ENCODE measurements at regions not wholly inside any gene's neighbourhood (a gene's known extent, or its start where the extent isn't known, plus 50 kb on each side); places are given as distances from the start of the nearest gene placed in this dataset.

- TF ChIP-seq ZNF462 (CRISPR knock-in tag; IDR thresholded peaks at IDR 0.05) = no peak
Observed at GRCh38 chr12:4214877-4215228, 58.7 kb upstream of the CCND2 start (continued).

GRCh38 chr12:4213471-4213870, 60.1 kb upstream of the CCND2 start:
- H3K36me3 Mint-ChIP-seq (ENCODE audit: low read depth) = no peaks in the 10 kb centered on the region; the same call in 2 of the 3 replicates
- no peak overlapping the region for H3K4me3 ChIP-seq
- H3K27me3 Mint-ChIP-seq (ENCODE audit: insufficient read depth, low read depth, poor library complexity) = peaks cover 5% of the 10 kb centered on the region
- ATAC-seq = no peak
- H3K4me1 Mint-ChIP-seq = no peaks in the 10 kb centered on the region; the same call in 2 of the 3 replicates
- TF ChIP-seq NANOG (IDR thresholded peaks at IDR 0.05; ENCODE audit: borderline replicate concordance) = no peak
- TF ChIP-seq, protein P1, sequence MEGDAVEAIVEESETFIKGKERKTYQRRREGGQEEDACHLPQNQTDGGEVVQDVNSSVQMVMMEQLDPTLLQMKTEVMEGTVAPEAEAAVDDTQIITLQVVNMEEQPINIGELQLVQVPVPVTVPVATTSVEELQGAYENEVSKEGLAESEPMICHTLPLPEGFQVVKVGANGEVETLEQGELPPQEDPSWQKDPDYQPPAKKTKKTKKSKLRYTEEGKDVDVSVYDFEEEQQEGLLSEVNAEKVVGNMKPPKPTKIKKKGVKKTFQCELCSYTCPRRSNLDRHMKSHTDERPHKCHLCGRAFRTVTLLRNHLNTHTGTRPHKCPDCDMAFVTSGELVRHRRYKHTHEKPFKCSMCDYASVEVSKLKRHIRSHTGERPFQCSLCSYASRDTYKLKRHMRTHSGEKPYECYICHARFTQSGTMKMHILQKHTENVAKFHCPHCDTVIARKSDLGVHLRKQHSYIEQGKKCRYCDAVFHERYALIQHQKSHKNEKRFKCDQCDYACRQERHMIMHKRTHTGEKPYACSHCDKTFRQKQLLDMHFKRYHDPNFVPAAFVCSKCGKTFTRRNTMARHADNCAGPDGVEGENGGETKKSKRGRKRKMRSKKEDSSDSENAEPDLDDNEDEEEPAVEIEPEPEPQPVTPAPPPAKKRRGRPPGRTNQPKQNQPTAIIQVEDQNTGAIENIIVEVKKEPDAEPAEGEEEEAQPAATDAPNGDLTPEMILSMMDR (conservative IDR thresholded peaks at IDR 0.05; ENCODE audit: low read depth in 2 of 2) = no peak
- no peak for TF ChIP-seq POLR2AphosphoS5 (IDR thresholded peaks at IDR 0.05; ENCODE audit: low read depth)
- TF ChIP-seq ZNF114 (CRISPR knock-in tag; IDR thresholded peaks at IDR 0.05) = no peak
- no peak for TF ChIP-seq EZH2phosphoT487 (IDR thresholded peaks at IDR 0.05; ENCODE audit: unreplicated experiment)
- no peak for TF ChIP-seq EZH2 (IDR thresholded peaks at IDR 0.05; ENCODE audit: low read depth, unreplicated experiment)
- no peak overlapping the region for H3K4me3 Mint-ChIP-seq
- H3K27me3 ChIP-seq (ENCODE audit: insufficient read depth) = no peaks in the 10 kb centered on the region
- no peak overlapping the region for H3K4me2 ChIP-seq
- H3F3A ChIP-seq (replicated peaks; ENCODE audit: low read depth) = no peaks in the 10 kb centered on the region
- no peak for DNase-seq (ENCODE audit: low spot score)
- H4K20me1 ChIP-seq (replicated peaks; ENCODE audit: insufficient read depth) = no peaks in the 10 kb centered on the region
- H3K27ac Mint-ChIP-seq = no peak overlapping the region
- no peaks in the 10 kb centered on the region for H3K36me3 ChIP-seq (ENCODE audit: insufficient read depth)
- H3K79me2 ChIP-seq (replicated peaks; ENCODE audit: insufficient read depth) = no peaks in the 10 kb centered on the region
- 0 out of 2 replicates have a peak, but pooled peaks cover 4% of the 10 kb centered on the region for H3K9me2 ChIP-seq (ENCODE audit: insufficient read depth)
- no peak overlapping the region for H3K27ac ChIP-seq (ENCODE audit: low read depth)
- H3K4me1 ChIP-seq (ENCODE audit: insufficient read depth) = no peaks in the 10 kb centered on the region
- no peak overlapping the region for H2AFZ ChIP-seq
- H3K9me3 Mint-ChIP-seq = no peaks in the 10 kb centered on the region

Data from GM23338 (cell line).